ENCODE measurements at regions not wholly inside any gene's neighbourhood (a gene's known extent, or its start where the extent isn't known, plus 50 kb on each side); places are given as distances from the start of the nearest gene placed in this dataset.

- no peaks in the 10 kb centered on the region for H3K9me3 ChIP-seq (ENCODE audit: control extremely low read depth in 1 of 5, control insufficient read depth in 4 of 5, insufficient read depth in 2 of 5, low read depth in 1 of 5, low read length in 4 of 5)
- H3K36me3 ChIP-seq (ENCODE audit: control insufficient read depth in 4 of 4, insufficient read depth in 4 of 4, low read length in 3 of 4): no peaks in the 10 kb centered on the region
- DNase-seq: no peak
- no peak overlapping the region for H3K4me3 ChIP-seq (ENCODE audit: control insufficient read depth in 1 of 7, extremely low read depth in 1 of 7, insufficient read depth in 4 of 7, low read depth in 2 of 7, low read length in 6 of 7)
- WGBS (ENCODE audit: insufficient coverage): 90% methylated on average over 3 of the region's 4 CpGs
- POLR2A ChIA-PET: no interaction called here
- peaks cover 0 to 2% (median 0%) of the 10 kb centered on the region in 5 experiments for H3K27me3 ChIP-seq (replicated peaks in 2 of 5; ENCODE audit: control insufficient read depth in 4 of 5, insufficient read depth in 5 of 5, low read length in 4 of 5)
- no peak overlapping the region for H3K27ac ChIP-seq (ENCODE audit: insufficient read depth in 1 of 2, low read depth in 1 of 2, low read length in 2 of 2, poor library complexity in 1 of 2, severe bottlenecking in 2 of 2)
- H3K4me1 ChIP-seq (ENCODE audit: control extremely low read depth in 1 of 4, control insufficient read depth in 4 of 4, insufficient read depth in 4 of 4, low read length in 3 of 4): no peaks in the 10 kb centered on the region
- CTCF ChIA-PET: no interaction called here
Measured at GRCh38 chr12:87806310-87806709, 222.9 kb downstream of the C12orf50 start.

GRCh38 chr12:87804386-87804785 is 224.8 kb downstream of the C12orf50 start:
- Histone ChIP-seq H3K4me3 (ENCODE audit: control insufficient read depth in 1 of 7, extremely low read depth in 1 of 7, insufficient read depth in 4 of 7, low read depth in 2 of 7, low read length in 6 of 7) (no peak overlapping the region), H3K27ac (ENCODE audit: insufficient read depth in 1 of 2, low read depth in 1 of 2, low read length in 2 of 2, poor library complexity in 1 of 2, severe bottlenecking in 2 of 2) (no peak overlapping the region), H3K27me3 (replicated peaks in 2 of 5; ENCODE audit: control insufficient read depth in 4 of 5, insufficient read depth in 5 of 5, low read length in 4 of 5) (peaks cover 0 to 2% (median 0%) of the 10 kb centered on the region in 5 experiments), H3K36me3 (ENCODE audit: control insufficient read depth in 4 of 4, insufficient read depth in 4 of 4, low read length in 3 of 4) (no peaks in the 10 kb centered on the region), H3K9me3 (ENCODE audit: control extremely low read depth in 1 of 5, control insufficient read depth in 4 of 5, insufficient read depth in 2 of 5, low read depth in 1 of 5, low read length in 4 of 5) (no peaks in the 10 kb centered on the region), H3K4me1 (ENCODE audit: control extremely low read depth in 1 of 4, control insufficient read depth in 4 of 4, insufficient read depth in 4 of 4, low read length in 3 of 4) (no peaks in the 10 kb centered on the region)
- DNase-seq: no peak
- no CpG with 5 or more reads among the region's 1 CpG for WGBS (ENCODE audit: insufficient coverage)
- CTCF ChIA-PET: no interaction called here
- POLR2A ChIA-PET: no interaction called here

- no CpG with 5 or more reads among the region's 1 CpG for WGBS (ENCODE audit: insufficient coverage)
- no peaks in the 10 kb centered on the region for H3K36me3 ChIP-seq (ENCODE audit: control insufficient read depth in 4 of 4, insufficient read depth in 4 of 4, low read length in 3 of 4)
- no peaks in the 10 kb centered on the region for H3K9me3 ChIP-seq (ENCODE audit: control extremely low read depth in 1 of 5, control insufficient read depth in 4 of 5, insufficient read depth in 2 of 5, low read depth in 1 of 5, low read length in 4 of 5)
- no peaks in the 10 kb centered on the region for H3K4me1 ChIP-seq (ENCODE audit: control extremely low read depth in 1 of 4, control insufficient read depth in 4 of 4, insufficient read depth in 4 of 4, low read length in 3 of 4)
- ChIA-PET POLR2A (no interaction called here), CTCF (interaction anchor here (1.1 kb wide), 1 partner anchor 10 kb away, joined by 4 read pairs; no protein-coding TSS in a partner anchor)
- DNase-seq: no peak
- no peak overlapping the region for H3K4me3 ChIP-seq (ENCODE audit: control insufficient read depth in 1 of 7, extremely low read depth in 1 of 7, insufficient read depth in 4 of 7, low read depth in 2 of 7, low read length in 6 of 7)
- no peak overlapping the region for H3K27ac ChIP-seq (ENCODE audit: insufficient read depth in 1 of 2, low read depth in 1 of 2, low read length in 2 of 2, poor library complexity in 1 of 2, severe bottlenecking in 2 of 2)
- H3K27me3 ChIP-seq (replicated peaks in 2 of 5; ENCODE audit: control insufficient read depth in 4 of 5, insufficient read depth in 5 of 5, low read length in 4 of 5): peaks cover 0 to 2% (median 0%) of the 10 kb centered on the region in 5 experiments
Measured at GRCh38 chr12:87802721-87803011, 226.5 kb downstream of the C12orf50 start.

GRCh38 chr12:87801860-87802720 is 227.1 kb downstream of the C12orf50 start:
- POLR2A ChIA-PET: no interaction called here
- CTCF ChIA-PET: interaction anchor here (0.6 to 1.1 kb wide), 2 partner anchors 11 to 13 kb away, joined by 3 to 4 read pairs; no protein-coding TSS in a partner anchor
- DNase-seq: no peak
- 100% methylated on average over 1 of the region's 4 CpGs for WGBS (ENCODE audit: insufficient coverage)
- no peak overlapping the region for H3K27ac ChIP-seq (ENCODE audit: insufficient read depth in 1 of 2, low read depth in 1 of 2, low read length in 2 of 2, poor library complexity in 1 of 2, severe bottlenecking in 2 of 2)
- H3K27me3 ChIP-seq (replicated peaks in 2 of 5; ENCODE audit: control insufficient read depth in 4 of 5, insufficient read depth in 5 of 5, low read length in 4 of 5): peaks cover 0 to 2% (median 0%) of the 10 kb centered on the region in 5 experiments
- no peak overlapping the region for H3K4me3 ChIP-seq (ENCODE audit: control insufficient read depth in 1 of 7, extremely low read depth in 1 of 7, insufficient read depth in 4 of 7, low read depth in 2 of 7, low read length in 6 of 7)
- no peaks in the 10 kb centered on the region for H3K36me3 ChIP-seq (ENCODE audit: control insufficient read depth in 4 of 4, insufficient read depth in 4 of 4, low read length in 3 of 4)
- H3K9me3 ChIP-seq (ENCODE audit: control extremely low read depth in 1 of 5, control insufficient read depth in 4 of 5, insufficient read depth in 2 of 5, low read depth in 1 of 5, low read length in 4 of 5): no peaks in the 10 kb centered on the region
- no peaks in the 10 kb centered on the region for H3K4me1 ChIP-seq (ENCODE audit: control extremely low read depth in 1 of 4, control insufficient read depth in 4 of 4, insufficient read depth in 4 of 4, low read length in 3 of 4)

GRCh38 chr12:87796961-87797516 is 232.2 kb downstream of the C12orf50 start:
- DNase-seq: no peak
- WGBS (ENCODE audit: insufficient coverage): 50% methylated on average over 1 of the region's 1 CpG
- H3K4me1 ChIP-seq (ENCODE audit: control extremely low read depth in 1 of 4, control insufficient read depth in 4 of 4, insufficient read depth in 4 of 4, low read length in 3 of 4): no peaks in the 10 kb centered on the region
- H3K4me3 ChIP-seq (ENCODE audit: control insufficient read depth in 1 of 7, extremely low read depth in 1 of 7, insufficient read depth in 4 of 7, low read depth in 2 of 7, low read length in 6 of 7): no peak overlapping the region
- no peaks in the 10 kb centered on the region for H3K27me3 ChIP-seq (replicated peaks in 2 of 5; ENCODE audit: control insufficient read depth in 4 of 5, insufficient read depth in 5 of 5, low read length in 4 of 5)
- no peaks in the 10 kb centered on the region for H3K36me3 ChIP-seq (ENCODE audit: control insufficient read depth in 4 of 4, insufficient read depth in 4 of 4, low read length in 3 of 4)
- CTCF ChIA-PET: no interaction called here
- H3K9me3 ChIP-seq (ENCODE audit: control extremely low read depth in 1 of 5, control insufficient read depth in 4 of 5, insufficient read depth in 2 of 5, low read depth in 1 of 5, low read length in 4 of 5): no peaks in the 10 kb centered on the region
- POLR2A ChIA-PET: no interaction called here
- no peak overlapping the region for H3K27ac ChIP-seq (ENCODE audit: insufficient read depth in 1 of 2, low read depth in 1 of 2, low read length in 2 of 2, poor library complexity in 1 of 2, severe bottlenecking in 2 of 2)

GRCh38 chr12:87795555-87795954 is 233.6 kb downstream of the C12orf50 start:
- ChIA-PET CTCF (no interaction called here), POLR2A (no interaction called here)
- Histone ChIP-seq H3K36me3 (ENCODE audit: control insufficient read depth in 4 of 4, insufficient read depth in 4 of 4, low read length in 3 of 4) (no peaks in the 10 kb centered on the region), H3K4me3 (ENCODE audit: control insufficient read depth in 1 of 7, extremely low read depth in 1 of 7, insufficient read depth in 4 of 7, low read depth in 2 of 7, low read length in 6 of 7) (no peak overlapping the region), H3K4me1 (ENCODE audit: control extremely low read depth in 1 of 4, control insufficient read depth in 4 of 4, insufficient read depth in 4 of 4, low read length in 3 of 4) (no peaks in the 10 kb centered on the region), H3K9me3 (ENCODE audit: control extremely low read depth in 1 of 5, control insufficient read depth in 4 of 5, insufficient read depth in 2 of 5, low read depth in 1 of 5, low read length in 4 of 5) (no peaks in the 10 kb centered on the region), H3K27ac (ENCODE audit: insufficient read depth in 1 of 2, low read depth in 1 of 2, low read length in 2 of 2, poor library complexity in 1 of 2, severe bottlenecking in 2 of 2) (no peak overlapping the region), H3K27me3 (replicated peaks in 2 of 5; ENCODE audit: control insufficient read depth in 4 of 5, insufficient read depth in 5 of 5, low read length in 4 of 5) (no peaks in the 10 kb centered on the region)
- WGBS (ENCODE audit: insufficient coverage): no CpG with 5 or more reads among the region's 2 CpGs
- DNase-seq: no peak

GRCh38 chr12:87794854-87795253 is 234.3 kb downstream of the C12orf50 start:
- Histone ChIP-seq H3K4me3 (ENCODE audit: control insufficient read depth in 1 of 7, extremely low read depth in 1 of 7, insufficient read depth in 4 of 7, low read depth in 2 of 7, low read length in 6 of 7) (no peak overlapping the region), H3K27me3 (replicated peaks in 2 of 5; ENCODE audit: control insufficient read depth in 4 of 5, insufficient read depth in 5 of 5, low read length in 4 of 5) (no peaks in the 10 kb centered on the region), H3K27ac (ENCODE audit: insufficient read depth in 1 of 2, low read depth in 1 of 2, low read length in 2 of 2, poor library complexity in 1 of 2, severe bottlenecking in 2 of 2) (no peak overlapping the region), H3K4me1 (ENCODE audit: control extremely low read depth in 1 of 4, control insufficient read depth in 4 of 4, insufficient read depth in 4 of 4, low read length in 3 of 4) (no peaks in the 10 kb centered on the region), H3K9me3 (ENCODE audit: control extremely low read depth in 1 of 5, control insufficient read depth in 4 of 5, insufficient read depth in 2 of 5, low read depth in 1 of 5, low read length in 4 of 5) (no peaks in the 10 kb centered on the region), H3K36me3 (ENCODE audit: control insufficient read depth in 4 of 4, insufficient read depth in 4 of 4, low read length in 3 of 4) (no peaks in the 10 kb centered on the region)
- ChIA-PET CTCF (no interaction called here), POLR2A (no interaction called here)
- no peak for DNase-seq
- no CpG with 5 or more reads among the region's 1 CpG for WGBS (ENCODE audit: insufficient coverage)

All from common myeloid progenitor, CD34-positive (primary cell).